HepG2 (cell line): ENCODE measurements at regions not wholly inside any gene's neighbourhood (a gene's known extent, or its start where the extent isn't known, plus 50 kb on each side); places are given as distances from the start of the nearest gene placed in this dataset.

ENCODE experiments used
- CTCF ChIP-seq: sonication (generic); formaldehyde crosslinking; IDR thresholded peaks from 2 replicates; pipeline ENCODE4 v1.5.0; 2020; ENCODE audit warnings: mild to moderate bottlenecking, missing genetic modification reagents, moderate library complexity
- FOXK2 ChIP-seq: fragments of 450-650 bp; IDR thresholded peaks from 2 replicates; pipeline ENCODE4 v1.6.1; 2016
- FOXP1 ChIP-seq, 2 experiments: fragments of 450-650 bp in 1 of 2; IDR thresholded peaks; 2 replicates each; pipeline ENCODE4 v1.6.1; 2017 to 2018; ENCODE audit warnings: antibody characterized with exemption in 1 of 2
- FOXP4 ChIP-seq: sonication (generic); formaldehyde crosslinking; IDR thresholded peaks from 2 replicates; pipeline ENCODE4 v1.4.0; 2020; ENCODE audit warnings: missing genetic modification reagents
- HCFC1 ChIP-seq: fragments of 150-350 bp; IDR thresholded peaks from 2 replicates; pipeline ENCODE4 v1.6.1; 2014; ENCODE audit warnings: low read depth, low read length
- MAX ChIP-seq: IDR thresholded peaks from 2 replicates; pipeline ENCODE4 v1.6.1; 2012; ENCODE audit warnings: inconsistent platforms
- MYC ChIP-seq: sonication (generic); formaldehyde crosslinking; IDR thresholded peaks from 2 replicates; pipeline ENCODE4 v1.9.0; 2021; ENCODE audit warnings: missing genetic modification reagents, borderline replicate concordance
- NR2C2 ChIP-seq: sonication (generic); formaldehyde crosslinking; IDR thresholded peaks from 2 replicates; pipeline ENCODE4 v1.4.0; 2020; ENCODE audit warnings: missing genetic modification reagents, mild to moderate bottlenecking, moderate library complexity, borderline replicate concordance
- RAD21 ChIP-seq: fragments of 450-650 bp; formaldehyde crosslinking; IDR thresholded peaks from 2 replicates; pipeline ENCODE4 v1.5.0; 2020; ENCODE audit warnings: mild to moderate bottlenecking
- SMYD3 ChIP-seq: sonication (generic); formaldehyde crosslinking; IDR thresholded peaks from 2 replicates; pipeline ENCODE4 v1.8.1; 2023; ENCODE audit warnings: mild to moderate bottlenecking, missing genetic modification reagents
- ZBTB33 ChIP-seq: sonication (generic); formaldehyde crosslinking; IDR thresholded peaks from 2 replicates; pipeline ENCODE4 v1.4.0; 2020; ENCODE audit warnings: missing genetic modification reagents
- ZNF296 ChIP-seq: sonication (generic); formaldehyde crosslinking; conservative IDR thresholded peaks from 2 replicates; pipeline ENCODE4 v1.5.0; 2020; ENCODE audit warnings: mild to moderate bottlenecking, missing genetic modification reagents
- TF ChIP-seq, protein P1 (sequence below): sonication (generic); formaldehyde crosslinking; IDR thresholded peaks from 2 replicates; pipeline ENCODE4; 2020; ENCODE audit warnings: missing genetic modification reagents, mild to moderate bottlenecking, borderline replicate concordance

- TF ChIP-seq RAD21 (CRISPR knock-in tag), result no peak
- TF ChIP-seq HCFC1, result no peak
- TF ChIP-seq MYC, result no peak
- no peak for TF ChIP-seq FOXK2
- TF ChIP-seq, protein P1, sequence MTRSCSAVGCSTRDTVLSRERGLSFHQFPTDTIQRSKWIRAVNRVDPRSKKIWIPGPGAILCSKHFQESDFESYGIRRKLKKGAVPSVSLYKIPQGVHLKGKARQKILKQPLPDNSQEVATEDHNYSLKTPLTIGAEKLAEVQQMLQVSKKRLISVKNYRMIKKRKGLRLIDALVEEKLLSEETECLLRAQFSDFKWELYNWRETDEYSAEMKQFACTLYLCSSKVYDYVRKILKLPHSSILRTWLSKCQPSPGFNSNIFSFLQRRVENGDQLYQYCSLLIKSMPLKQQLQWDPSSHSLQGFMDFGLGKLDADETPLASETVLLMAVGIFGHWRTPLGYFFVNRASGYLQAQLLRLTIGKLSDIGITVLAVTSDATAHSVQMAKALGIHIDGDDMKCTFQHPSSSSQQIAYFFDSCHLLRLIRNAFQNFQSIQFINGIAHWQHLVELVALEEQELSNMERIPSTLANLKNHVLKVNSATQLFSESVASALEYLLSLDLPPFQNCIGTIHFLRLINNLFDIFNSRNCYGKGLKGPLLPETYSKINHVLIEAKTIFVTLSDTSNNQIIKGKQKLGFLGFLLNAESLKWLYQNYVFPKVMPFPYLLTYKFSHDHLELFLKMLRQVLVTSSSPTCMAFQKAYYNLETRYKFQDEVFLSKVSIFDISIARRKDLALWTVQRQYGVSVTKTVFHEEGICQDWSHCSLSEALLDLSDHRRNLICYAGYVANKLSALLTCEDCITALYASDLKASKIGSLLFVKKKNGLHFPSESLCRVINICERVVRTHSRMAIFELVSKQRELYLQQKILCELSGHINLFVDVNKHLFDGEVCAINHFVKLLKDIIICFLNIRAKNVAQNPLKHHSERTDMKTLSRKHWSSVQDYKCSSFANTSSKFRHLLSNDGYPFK, result no peak
- TF ChIP-seq NR2C2 (CRISPR knock-in tag), result no peak
- TF ChIP-seq CTCF (CRISPR knock-in tag), result no peak
- TF ChIP-seq ZBTB33 (CRISPR knock-in tag), result no peak
- no peak for TF ChIP-seq MAX
- TF ChIP-seq SMYD3 (CRISPR knock-in tag), result no peak
- no peak for TF ChIP-seq ZNF296
- TF ChIP-seq FOXP4 (CRISPR knock-in tag), result 0 out of 2 replicates have a peak, but pooled peaks have one; percentile 19
- TF ChIP-seq FOXP1 (IDR thresholded peaks at IDR 0.05), result no peak
- TF ChIP-seq FOXP1 (CRISPR knock-in tag; IDR thresholded peaks at IDR 0.05), result no peak
Observed at GRCh38 chr7:130901209-130901783, 167.3 kb upstream of the KLF14 start.
